ENCODE measurements at regions not wholly inside any gene's neighbourhood (a gene's known extent, or its start where the extent isn't known, plus 50 kb on each side); places are given as distances from the start of the nearest gene placed in this dataset.

DNA sequence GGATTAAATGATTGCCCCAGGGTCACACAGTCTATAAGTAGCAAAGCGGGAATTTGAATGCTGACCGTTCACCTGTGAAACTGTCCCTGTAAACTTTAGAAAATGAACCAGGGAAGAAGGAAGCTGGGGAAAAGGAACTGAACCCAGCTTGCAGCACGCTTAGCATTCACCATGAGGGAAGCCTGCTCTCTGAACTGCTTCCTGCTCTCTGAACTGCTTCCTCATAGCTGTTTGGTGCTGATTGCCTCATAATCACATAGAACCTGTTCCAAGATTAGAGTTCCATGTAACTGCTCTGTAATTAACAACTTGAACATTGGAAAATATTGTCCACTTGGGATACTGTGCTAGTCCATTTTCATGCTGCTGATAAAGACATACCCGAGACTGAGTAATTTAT, 1504.8 kb upstream of the TMEM132C start:
- no peak overlapping the region for H2BK20ac ChIP-seq (ENCODE audit: low read depth, low read length, poor library complexity, severe bottlenecking)
- H3K79me1 ChIP-seq (ENCODE audit: insufficient read depth, low read depth, low read length, poor library complexity, severe bottlenecking): no peaks in the 10 kb centered on the region
- no peak overlapping the region for H3K14ac ChIP-seq (ENCODE audit: insufficient read depth, low read length)
- H4K5ac ChIP-seq (ENCODE audit: insufficient read length, low read depth, low read length): no peak overlapping the region
- no peaks in the 10 kb centered on the region for H3K79me2 ChIP-seq (ENCODE audit: insufficient read depth, low read length)
- H2BK15ac ChIP-seq (ENCODE audit: low read depth, low read length): no peak overlapping the region
- H3K23ac ChIP-seq (ENCODE audit: insufficient read length, low read depth, low read length): no peak overlapping the region
- H3K4me3 Mint-ChIP-seq: no peak overlapping the region
- no peak overlapping the region for H3T11ph ChIP-seq (ENCODE audit: low read length)
- no peak overlapping the region for H3K4ac ChIP-seq (ENCODE audit: low read depth, low read length)
- no peak overlapping the region for H3K4me2 ChIP-seq (ENCODE audit: insufficient read depth, insufficient read length, low read length)
- no peak overlapping the region for H3K27ac Mint-ChIP-seq
- peaks cover 7 to 12% (median 10%) of the 10 kb centered on the region in 3 experiments for H3K36me3 Mint-ChIP-seq (ENCODE audit: insufficient read depth in 1 of 3, low read depth in 3 of 3)
- peaks cover 24 to 27% of the 10 kb centered on the region in 2 experiments for H3K9me3 Mint-ChIP-seq
- H2AK5ac ChIP-seq (ENCODE audit: insufficient read length, low read length): no peak overlapping the region
- H4K8ac ChIP-seq (replicated peaks; ENCODE audit: insufficient read length, low read depth, low read length): no peak overlapping the region
- peaks cover 12% of the 10 kb centered on the region for H3K9me3 ChIP-seq (ENCODE audit: control insufficient read depth, low read depth, low read length)
- WGBS (ENCODE audit: extremely low coverage, insufficient read length, low lambda C conversion rate): no CpG with 5 or more reads among the region's 4 CpGs
- H3K27me3 ChIP-seq (ENCODE audit: insufficient read depth, low read length): no peaks in the 10 kb centered on the region
- no peaks in the 10 kb centered on the region for H3K4me1 Mint-ChIP-seq
- no peak overlapping the region for H3K18ac ChIP-seq (ENCODE audit: insufficient read length, low read depth, low read length)
- no peak overlapping the region for H4K91ac ChIP-seq (ENCODE audit: insufficient read length, low read depth, low read length)
- H3K56ac ChIP-seq (ENCODE audit: insufficient read length, low read depth, low read length): no peak overlapping the region
- H3K23me2 ChIP-seq (ENCODE audit: insufficient read length, low read depth, low read length, poor library complexity, severe bottlenecking): no peaks in the 10 kb centered on the region
- no peaks in the 10 kb centered on the region for H3K4me1 ChIP-seq (ENCODE audit: insufficient read depth, low read length)
- DNase-seq: no peak
- H2BK120ac ChIP-seq (ENCODE audit: low read depth, low read length, poor library complexity, severe bottlenecking): no peak overlapping the region
- no peak overlapping the region for H2AFZ ChIP-seq (ENCODE audit: low read length)
- peaks cover 6% of the 10 kb centered on the region for H3K27me3 Mint-ChIP-seq (ENCODE audit: low read depth)
- H4K20me1 ChIP-seq (ENCODE audit: control insufficient read depth, insufficient read depth, insufficient read length): no peaks in the 10 kb centered on the region
- no peak overlapping the region for H2BK5ac ChIP-seq (ENCODE audit: insufficient read length, low read length)
- H2BK12ac ChIP-seq (ENCODE audit: insufficient read length, low read depth, low read length): no peak overlapping the region
- H3K27ac ChIP-seq (ENCODE audit: insufficient read length, low read depth, low read length): no peak overlapping the region
- TF ChIP-seq, protein P1, sequence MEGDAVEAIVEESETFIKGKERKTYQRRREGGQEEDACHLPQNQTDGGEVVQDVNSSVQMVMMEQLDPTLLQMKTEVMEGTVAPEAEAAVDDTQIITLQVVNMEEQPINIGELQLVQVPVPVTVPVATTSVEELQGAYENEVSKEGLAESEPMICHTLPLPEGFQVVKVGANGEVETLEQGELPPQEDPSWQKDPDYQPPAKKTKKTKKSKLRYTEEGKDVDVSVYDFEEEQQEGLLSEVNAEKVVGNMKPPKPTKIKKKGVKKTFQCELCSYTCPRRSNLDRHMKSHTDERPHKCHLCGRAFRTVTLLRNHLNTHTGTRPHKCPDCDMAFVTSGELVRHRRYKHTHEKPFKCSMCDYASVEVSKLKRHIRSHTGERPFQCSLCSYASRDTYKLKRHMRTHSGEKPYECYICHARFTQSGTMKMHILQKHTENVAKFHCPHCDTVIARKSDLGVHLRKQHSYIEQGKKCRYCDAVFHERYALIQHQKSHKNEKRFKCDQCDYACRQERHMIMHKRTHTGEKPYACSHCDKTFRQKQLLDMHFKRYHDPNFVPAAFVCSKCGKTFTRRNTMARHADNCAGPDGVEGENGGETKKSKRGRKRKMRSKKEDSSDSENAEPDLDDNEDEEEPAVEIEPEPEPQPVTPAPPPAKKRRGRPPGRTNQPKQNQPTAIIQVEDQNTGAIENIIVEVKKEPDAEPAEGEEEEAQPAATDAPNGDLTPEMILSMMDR (conservative IDR thresholded peaks at IDR 0.05): no peak
- H3K9ac ChIP-seq (ENCODE audit: extremely low read depth, insufficient read length, low read length): no peak overlapping the region

Data from H9 (cell line).